Keratinocyte (primary cell): ENCODE measurements at regions not wholly inside any gene's neighbourhood (a gene's known extent, or its start where the extent isn't known, plus 50 kb on each side); places are given as distances from the start of the nearest gene placed in this dataset.

Experiments
- CTCF ChIP-seq, 3 experiments: IDR thresholded peaks in 1 of 3; conservative IDR thresholded peaks in 1 of 3; optimal IDR thresholded peaks in 1 of 3; 2 replicates in 2 of 3; 3 replicates in 1 of 3; pipeline versions ENCODE3 to v1.5.1; 2011; ENCODE audit warnings: low read length in 3 of 3, mild to moderate bottlenecking in 3 of 3, moderate library complexity in 2 of 3, control low read depth in 1 of 3, inconsistent platforms in 1 of 3; ENCODE audit not compliant: insufficient read depth in 2 of 3; ENCODE audit errors: extremely low read depth in 1 of 3
- EZH2 ChIP-seq: IDR thresholded peaks from one replicate; pipeline ENCODE4 v1.6.1; 2012; ENCODE audit warnings: inconsistent platforms, mild to moderate bottlenecking, low read length, moderate library complexity

- TF ChIP-seq CTCF (optimal IDR thresholded peaks at IDR 0.05 in 1 of 3, IDR thresholded peaks at IDR 0.05 in 1 of 3, conservative IDR thresholded peaks at IDR 0.05 in 1 of 3; ENCODE audit: extremely low read depth in 1 of 3, insufficient read depth in 2 of 3, low read length in 3 of 3) (peak in 2 of 3 experiments; percentile 28 to 45), EZH2 (no peak)
Observed at GRCh38 chr2:163182764-163183354, 344.3 kb upstream of the KCNH7 start.
